Esophagus (tissue), 2 donors: ENCODE measurements at regions not wholly inside any gene's neighbourhood (a gene's known extent, or its start where the extent isn't known, plus 50 kb on each side); places are given as distances from the start of the nearest gene placed in this dataset.

Experiments
- H3K27ac ChIP-seq, 2 donors: one replicate each; pipeline ENCODE4 v1.5.1; 2013; ENCODE audit warnings: low read depth in 2 of 2, mild to moderate bottlenecking in 2 of 2, inconsistent platforms in 1 of 2, low read length in 1 of 2, moderate library complexity in 1 of 2
- H3K27me3 ChIP-seq, 2 donors: one replicate each; pipeline ENCODE4 v1.6.1; 2013; ENCODE audit warnings: low read length in 2 of 2, control low read depth in 1 of 2, mild to moderate bottlenecking in 1 of 2; ENCODE audit not compliant: insufficient read depth in 2 of 2, control insufficient read depth in 1 of 2
- H3K36me3 ChIP-seq, 2 donors: one replicate each; pipeline ENCODE4 v1.6.1; 2013; ENCODE audit warnings: low read length in 1 of 2; ENCODE audit not compliant: control insufficient read depth in 2 of 2, insufficient read depth in 2 of 2
- H3K4me1 ChIP-seq, 2 donors: one replicate each; pipeline ENCODE4 v1.6.1; 2013; ENCODE audit warnings: low read length in 1 of 2; ENCODE audit not compliant: control insufficient read depth in 2 of 2, insufficient read depth in 2 of 2
- H3K4me3 ChIP-seq, 2 donors: one replicate each; pipeline ENCODE4 v1.5.1; 2013; ENCODE audit warnings: low read length in 2 of 2, mild to moderate bottlenecking in 2 of 2, low read depth in 1 of 2, moderate library complexity in 1 of 2
- H3K9me3 ChIP-seq, 2 donors: one replicate each; pipeline ENCODE4 v1.6.1; 2013; ENCODE audit warnings: mild to moderate bottlenecking in 2 of 2, low read depth in 1 of 2, low read length in 1 of 2, moderate library complexity in 1 of 2; ENCODE audit not compliant: control insufficient read depth in 2 of 2, insufficient read depth in 1 of 2
- WGBS, 2 donors: extraction: QIAGEN DNeasy Blood & Tissue Kit; methylation state at CpG; one replicate each; pipeline ENCODE4 v1.1.7; 2013; 5-methylcytosine and 5-hydroxymethylcytosine counted together
- donor health status: healthy with polysubstance abuse.
- donor health status: Bipolar disorder and iron deficiency.

GRCh38 chr13:76722782-76723181 lies 163.4 kb downstream of the KCTD12 start:
- Histone ChIP-seq H3K27me3 (peaks cover 0 to 3% of the 10 kb centered on the region in 2 donors), H3K36me3 (no peaks in the 10 kb centered on the region), H3K4me1 (no peaks in the 10 kb centered on the region), H3K27ac (no peak overlapping the region), H3K4me3 (no peak overlapping the region), H3K9me3 (no peaks in the 10 kb centered on the region)
- 93 to 94% methylated on average over 1 of the region's 1 CpG for WGBS, 2 donors

DNA sequence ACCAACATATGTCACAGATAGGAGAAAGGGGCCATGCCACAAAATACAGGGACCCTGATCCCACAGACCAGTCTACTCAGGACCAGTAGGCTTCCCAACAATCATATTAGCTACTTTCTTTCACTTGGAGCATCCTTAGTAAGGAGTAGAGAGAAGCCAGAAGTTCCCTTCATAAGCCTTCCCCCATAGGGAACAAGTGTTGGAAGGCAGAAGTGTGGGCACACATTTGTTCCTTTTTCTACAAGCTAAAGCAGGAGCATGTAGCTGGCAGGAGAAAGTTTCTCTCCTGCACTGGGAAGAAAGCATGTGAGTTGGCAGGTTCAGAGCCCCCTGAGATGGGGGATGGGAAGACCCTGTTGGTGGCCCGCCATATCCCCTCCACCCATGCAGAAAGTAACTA lies 165.4 kb downstream of the KCTD12 start:
- H3K4me1 ChIP-seq, result no peaks in the 10 kb centered on the region
- 88 to 95% methylated on average over 1 of the region's 1 CpG for WGBS, 2 donors

DNA sequence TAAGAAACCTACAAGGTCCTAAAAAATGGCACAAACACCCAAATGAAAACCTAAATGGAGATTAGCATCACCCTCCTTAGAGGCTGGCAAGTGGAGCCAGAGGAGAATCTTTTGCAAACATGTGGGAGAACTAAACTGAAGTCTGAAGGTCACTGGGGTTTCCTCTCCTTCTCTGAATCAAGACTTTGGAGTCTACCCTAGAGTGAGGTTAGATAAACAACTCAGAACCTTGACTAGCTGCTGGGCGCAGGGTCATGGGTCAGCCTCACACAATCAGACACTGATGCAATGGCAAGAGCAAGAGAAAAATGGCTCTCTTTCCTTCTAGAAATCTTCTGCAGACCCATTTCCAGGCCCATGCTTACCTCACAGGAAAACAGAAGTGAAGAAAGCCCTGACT lies 165.8 kb downstream of the KCTD12 start:
- H3K27me3 ChIP-seq, result peaks cover 0 to 3% of the 10 kb centered on the region in 2 donors
- no peak overlapping the region for H3K27ac ChIP-seq
- 85 to 98% methylated on average over 1 of the region's 1 CpG for WGBS, 2 donors

More for the DNA sequence above, 165.4 kb downstream of the KCTD12 start:
- Histone ChIP-seq H3K9me3 (no peaks in the 10 kb centered on the region), H3K36me3 (no peaks in the 10 kb centered on the region), H3K27me3 (peaks cover 0 to 3% of the 10 kb centered on the region in 2 donors), H3K4me3 (no peak overlapping the region), H3K27ac (no peak overlapping the region)

GRCh38 chr13:76719955-76720354 lies 166.2 kb downstream of the KCTD12 start:
- WGBS, 2 donors, result 85 to 95% methylated on average over 2 of the region's 2 CpGs
- Histone ChIP-seq H3K27ac (no peak overlapping the region), H3K9me3 (no peaks in the 10 kb centered on the region), H3K4me1 (no peaks in the 10 kb centered on the region), H3K4me3 (no peak overlapping the region), H3K27me3 (peaks cover 0 to 3% of the 10 kb centered on the region in 2 donors), H3K36me3 (no peaks in the 10 kb centered on the region)

More for the DNA sequence above, 165.8 kb downstream of the KCTD12 start:
- H3K9me3 ChIP-seq, result no peaks in the 10 kb centered on the region
- H3K4me1 ChIP-seq, result no peaks in the 10 kb centered on the region
- H3K36me3 ChIP-seq, result no peaks in the 10 kb centered on the region
- no peak overlapping the region for H3K4me3 ChIP-seq

DNA sequence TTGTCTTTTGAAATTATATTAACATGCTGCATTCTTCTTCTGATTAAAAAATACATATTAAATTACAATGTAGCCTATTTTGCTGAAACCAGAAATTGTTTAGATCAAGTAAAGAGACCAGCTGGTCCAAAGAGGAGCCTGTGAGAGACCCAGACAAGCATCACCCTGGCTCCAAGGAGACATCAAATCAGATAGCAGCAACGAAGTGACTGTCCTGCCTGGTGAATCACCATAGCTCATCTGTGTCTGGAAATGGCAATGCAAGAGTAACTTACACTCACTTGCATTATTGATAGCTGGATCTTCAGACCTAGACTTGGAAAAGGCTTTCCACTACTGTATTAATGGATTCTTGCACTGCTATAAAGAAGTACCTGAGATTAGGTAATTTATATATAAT lies 169.1 kb downstream of the KCTD12 start:
- 46 to 61% methylated on average over 1 of the region's 1 CpG for WGBS, 2 donors
- no peaks in the 10 kb centered on the region for H3K36me3 ChIP-seq
- no peak overlapping the region for H3K27ac ChIP-seq
- peaks cover 0 to 3% of the 10 kb centered on the region in 2 donors for H3K27me3 ChIP-seq
- H3K4me1 ChIP-seq, result peaks cover 0 to 2% of the 10 kb centered on the region in 2 donors
- no peaks in the 10 kb centered on the region for H3K9me3 ChIP-seq
- no peak overlapping the region for H3K4me3 ChIP-seq

DNA sequence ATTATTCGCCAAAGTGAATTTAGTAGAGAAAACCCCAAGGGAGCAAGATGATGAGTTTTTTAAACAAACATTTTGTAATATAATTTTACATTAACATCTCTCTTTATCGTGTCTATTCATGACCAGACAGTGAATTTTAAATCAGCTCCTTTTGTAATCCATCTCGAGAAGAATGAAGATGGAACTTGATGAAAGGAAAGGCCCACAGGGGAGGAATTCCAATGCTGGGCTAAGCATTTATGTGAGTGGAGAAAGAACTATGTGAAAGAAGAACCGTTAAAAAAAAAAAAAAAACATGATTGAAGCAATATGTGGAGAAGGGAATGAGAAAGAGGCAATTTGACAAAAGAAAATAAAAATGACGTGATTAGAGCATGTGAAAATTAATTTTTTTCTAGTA lies 170.6 kb downstream of the KCTD12 start:
- Histone ChIP-seq H3K4me1 (peaks cover 0 to 2% of the 10 kb centered on the region in 2 donors), H3K36me3 (no peaks in the 10 kb centered on the region), H3K9me3 (no peaks in the 10 kb centered on the region), H3K27me3 (peaks cover 0 to under 1% of the 10 kb centered on the region in 2 donors), H3K4me3 (no peak overlapping the region), H3K27ac (no peak overlapping the region)
- WGBS, 2 donors, result 45 to 62% methylated on average over 5 of the region's 5 CpGs

DNA sequence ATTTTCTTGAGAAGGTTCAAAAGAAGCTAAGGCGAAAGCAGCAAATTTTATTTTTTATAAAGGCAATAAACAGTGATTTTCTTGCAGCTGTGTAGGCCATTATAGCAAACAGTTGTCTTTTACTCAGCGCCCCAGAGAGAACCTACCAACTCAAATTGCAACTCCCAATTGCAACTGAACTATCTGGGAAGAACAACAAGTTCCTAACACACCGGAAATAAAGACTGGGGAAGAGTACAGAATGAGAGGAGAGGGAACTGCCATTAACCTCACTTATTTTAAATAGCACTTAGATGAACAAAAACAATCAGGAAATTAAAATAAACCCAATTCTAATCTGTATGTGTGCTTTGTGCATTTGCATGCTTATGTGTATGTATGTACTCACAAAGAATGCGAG lies 171.1 kb downstream of the KCTD12 start:
- 84 to 90% methylated on average over 4 of the region's 4 CpGs for WGBS, 2 donors
- Histone ChIP-seq H3K36me3 (no peaks in the 10 kb centered on the region), H3K4me1 (peaks cover 0 to 2% of the 10 kb centered on the region in 2 donors), H3K4me3 (no peak overlapping the region), H3K27me3 (no peaks in the 10 kb centered on the region), H3K27ac (no peak overlapping the region), H3K9me3 (no peaks in the 10 kb centered on the region)

DNA sequence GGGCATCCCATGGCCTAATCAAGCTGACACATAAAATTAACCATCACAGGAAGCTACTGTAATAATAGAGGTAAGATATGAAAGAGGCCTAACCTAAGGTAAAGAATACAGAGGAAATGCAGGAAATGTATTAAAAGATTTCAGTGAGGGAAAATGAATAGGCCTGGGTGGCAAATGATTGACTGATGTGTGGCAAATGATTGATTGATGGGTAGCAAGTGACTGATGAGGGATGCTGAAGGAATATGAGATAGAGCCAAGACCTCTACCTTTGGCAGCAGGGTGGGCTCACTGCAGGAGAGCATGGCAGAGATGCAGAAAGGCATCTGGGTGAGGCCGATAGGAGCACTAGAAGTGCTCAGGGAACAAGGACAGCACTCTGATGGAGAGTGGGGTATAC lies 172.9 kb downstream of the KCTD12 start:
- Histone ChIP-seq H3K9me3 (no peaks in the 10 kb centered on the region), H3K27me3 (no peaks in the 10 kb centered on the region), H3K36me3 (no peaks in the 10 kb centered on the region), H3K4me3 (no peak overlapping the region), H3K4me1 (peaks cover 0 to 2% of the 10 kb centered on the region in 2 donors), H3K27ac (no peak overlapping the region)
- WGBS, 2 donors, result 98 to 100% methylated on average over 1 of the region's 1 CpG

DNA sequence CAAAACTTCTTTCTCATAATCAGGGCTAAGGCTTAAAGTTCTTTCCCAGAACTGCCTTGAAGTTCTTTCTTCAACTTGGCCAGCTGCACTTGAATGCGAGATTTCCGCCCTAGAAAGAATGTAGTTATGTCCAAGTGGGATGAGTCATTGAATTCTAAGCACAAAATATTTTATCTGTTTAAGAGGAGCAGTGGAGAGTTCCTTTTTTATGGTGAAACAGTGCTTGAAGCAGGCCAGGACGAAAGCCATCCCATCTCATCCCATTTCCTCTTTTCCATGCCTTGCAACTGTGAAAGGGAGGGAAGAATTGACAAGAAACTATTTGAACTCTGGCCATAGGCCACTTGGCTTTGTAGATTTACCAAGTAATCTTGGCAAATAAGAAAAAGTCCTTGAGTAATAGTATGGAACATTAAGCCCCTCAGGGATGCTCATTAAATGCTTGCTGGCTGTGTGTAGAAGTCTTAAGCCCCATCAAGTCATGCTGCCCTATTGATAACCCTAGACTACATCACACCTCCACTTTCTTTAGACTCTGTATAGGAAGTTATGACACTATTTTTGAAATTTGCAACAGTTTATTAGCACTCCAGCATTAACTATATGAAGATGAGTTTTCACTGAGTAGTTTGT lies 174.5 kb downstream of the KCTD12 start:
- H3K9me3 ChIP-seq, result no peaks in the 10 kb centered on the region
- 23 to 37% methylated on average over 3 of the region's 3 CpGs for WGBS, 2 donors
- no peaks in the 10 kb centered on the region for H3K27me3 ChIP-seq
- no peak overlapping the region for H3K4me3 ChIP-seq
- no peaks in the 10 kb centered on the region for H3K36me3 ChIP-seq
- H3K4me1 ChIP-seq, result peaks cover 0 to 2% of the 10 kb centered on the region in 2 donors
- no peak overlapping the region for H3K27ac ChIP-seq

DNA sequence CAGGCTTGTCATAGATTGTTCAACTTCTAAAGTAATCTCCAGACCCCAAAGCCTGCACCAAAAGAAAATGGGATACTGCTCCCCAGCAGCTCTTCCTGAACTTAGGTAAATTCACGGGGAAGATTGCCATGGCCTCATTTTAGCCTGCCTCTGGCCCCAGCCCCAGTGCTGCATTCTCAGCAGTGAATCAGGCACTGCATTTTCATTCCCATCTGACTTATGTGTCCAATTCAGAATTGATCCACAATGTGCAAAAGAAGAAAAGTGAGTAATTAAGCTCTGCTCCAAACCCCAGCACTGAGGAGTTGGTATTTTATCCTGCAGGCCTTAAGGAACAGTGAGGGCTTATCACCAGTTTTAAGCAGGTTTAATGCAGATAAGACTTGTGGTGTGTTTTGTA lies 176.4 kb downstream of the KCTD12 start:
- Histone ChIP-seq H3K36me3 (no peaks in the 10 kb centered on the region), H3K4me3 (no peak overlapping the region), H3K27ac (no peak overlapping the region), H3K4me1 (peaks cover 0 to 2% of the 10 kb centered on the region in 2 donors), H3K27me3 (no peaks in the 10 kb centered on the region), H3K9me3 (no peaks in the 10 kb centered on the region)
- 71 to 75% methylated on average over 1 of the region's 1 CpG for WGBS, 2 donors
